Upper lobe of right lung (tissue), 1 donor: ENCODE measurements at regions not wholly inside any gene's neighbourhood (a gene's known extent, or its start where the extent isn't known, plus 50 kb on each side); places are given as distances from the start of the nearest gene placed in this dataset.

Experiments
- ATAC-seq: fragments of 200-7000 bp; cut with Tn5 transposase; one replicate; pipeline ENCODE4 v1.9.1; 2020; ENCODE audit warnings: mild to moderate bottlenecking, moderate library complexity
- DNase-seq: peaks from one replicate; pipeline ENCODE4 v3.0.0-alpha.2; 2020
- H3K27ac ChIP-seq: fragments of 200-600 bp; one replicate; pipeline ENCODE4 v1.8.0; 2022
- H3K27me3 ChIP-seq: fragments of 200-600 bp; one replicate; pipeline ENCODE4 v1.8.0; 2022; ENCODE audit warnings: mild to moderate bottlenecking
- H3K36me3 ChIP-seq: fragments of 200-600 bp; one replicate; pipeline ENCODE4 v1.8.0; 2022
- H3K4me1 ChIP-seq: fragments of 200-600 bp; one replicate; pipeline ENCODE4 v1.8.0; 2022
- H3K4me3 ChIP-seq: fragments of 200-600 bp; one replicate; pipeline ENCODE4 v1.8.0; 2022; ENCODE audit warnings: mild to moderate bottlenecking
- H3K9me3 ChIP-seq: fragments of 200-600 bp; one replicate; pipeline ENCODE4 v1.8.0; 2022
- intact Hi-C: fragments of 100-400 bp; cut with DNase I; formaldehyde crosslinking; loops from one replicate; pipeline ENCODE4 v1.11.0; 2022
- TF ChIP-seq, protein P1 (sequence below): fragments of 200-600 bp; IDR thresholded peaks from one replicate; pipeline ENCODE4 v1.8.0; 2022; ENCODE audit warnings: antibody characterized with exemption
- donor health status: DM: no; HTN: yes; CAD: no; lungs with severe emphysema.

DNA sequence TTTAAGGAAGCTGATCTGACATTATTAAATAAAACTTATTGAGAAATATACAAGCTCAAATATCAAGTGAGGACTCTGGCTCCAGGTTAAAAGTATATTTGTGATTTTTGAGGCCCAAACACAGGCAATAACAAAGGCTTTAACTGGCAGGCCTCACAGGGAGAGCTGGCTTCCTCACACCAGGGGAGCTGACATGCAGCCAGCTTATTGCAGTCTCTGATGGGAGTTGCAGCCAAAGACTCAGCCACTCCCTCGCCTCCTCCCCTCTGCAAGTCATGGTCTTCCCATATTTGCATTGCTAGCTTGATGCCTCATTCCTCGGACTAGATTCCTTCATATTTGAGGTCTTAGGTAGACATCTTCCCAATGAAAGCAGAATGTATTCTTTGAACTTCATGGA is 647.1 kb upstream of the SLITRK6 start:
- H3K9me3 ChIP-seq: no peaks in the 10 kb centered on the region
- H3K4me3 ChIP-seq: no peak overlapping the region
- ATAC-seq (no peak), DNase-seq (no peak)
- no peaks in the 10 kb centered on the region for H3K36me3 ChIP-seq
- H3K27me3 ChIP-seq: no peaks in the 10 kb centered on the region
- no peaks in the 10 kb centered on the region for H3K4me1 ChIP-seq
- TF ChIP-seq, protein P1, sequence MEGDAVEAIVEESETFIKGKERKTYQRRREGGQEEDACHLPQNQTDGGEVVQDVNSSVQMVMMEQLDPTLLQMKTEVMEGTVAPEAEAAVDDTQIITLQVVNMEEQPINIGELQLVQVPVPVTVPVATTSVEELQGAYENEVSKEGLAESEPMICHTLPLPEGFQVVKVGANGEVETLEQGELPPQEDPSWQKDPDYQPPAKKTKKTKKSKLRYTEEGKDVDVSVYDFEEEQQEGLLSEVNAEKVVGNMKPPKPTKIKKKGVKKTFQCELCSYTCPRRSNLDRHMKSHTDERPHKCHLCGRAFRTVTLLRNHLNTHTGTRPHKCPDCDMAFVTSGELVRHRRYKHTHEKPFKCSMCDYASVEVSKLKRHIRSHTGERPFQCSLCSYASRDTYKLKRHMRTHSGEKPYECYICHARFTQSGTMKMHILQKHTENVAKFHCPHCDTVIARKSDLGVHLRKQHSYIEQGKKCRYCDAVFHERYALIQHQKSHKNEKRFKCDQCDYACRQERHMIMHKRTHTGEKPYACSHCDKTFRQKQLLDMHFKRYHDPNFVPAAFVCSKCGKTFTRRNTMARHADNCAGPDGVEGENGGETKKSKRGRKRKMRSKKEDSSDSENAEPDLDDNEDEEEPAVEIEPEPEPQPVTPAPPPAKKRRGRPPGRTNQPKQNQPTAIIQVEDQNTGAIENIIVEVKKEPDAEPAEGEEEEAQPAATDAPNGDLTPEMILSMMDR: no peak
- H3K27ac ChIP-seq: no peak overlapping the region
- intact Hi-C loops: no loop called here

DNA sequence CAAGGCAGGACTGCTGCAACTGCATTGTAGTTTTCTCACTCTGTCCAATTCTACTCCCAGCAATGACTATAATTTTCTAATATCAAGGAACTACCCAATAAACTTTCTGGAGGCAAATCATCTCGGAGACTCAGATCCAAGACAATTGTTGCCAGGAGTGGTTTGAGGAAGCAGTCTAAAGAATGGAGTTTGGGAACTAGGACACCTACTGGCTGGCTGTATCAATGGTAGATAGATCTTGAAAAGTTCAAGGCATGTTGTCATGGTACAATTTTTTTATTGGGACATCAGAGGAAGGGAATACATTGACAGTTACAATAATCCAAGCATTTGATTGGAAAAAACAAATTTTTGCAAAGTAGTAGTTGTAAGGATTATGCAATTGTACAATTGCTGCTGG is 648.3 kb upstream of the SLITRK6 start:
- H3K36me3 ChIP-seq: no peaks in the 10 kb centered on the region
- TF ChIP-seq, protein P1: no peak
- no peak for DNase-seq
- no peak overlapping the region for H3K27ac ChIP-seq
- no peak for ATAC-seq
- no peaks in the 10 kb centered on the region for H3K4me1 ChIP-seq
- intact Hi-C loops: no loop called here
- no peaks in the 10 kb centered on the region for H3K9me3 ChIP-seq
- H3K27me3 ChIP-seq: no peaks in the 10 kb centered on the region
- H3K4me3 ChIP-seq: no peak overlapping the region

DNA sequence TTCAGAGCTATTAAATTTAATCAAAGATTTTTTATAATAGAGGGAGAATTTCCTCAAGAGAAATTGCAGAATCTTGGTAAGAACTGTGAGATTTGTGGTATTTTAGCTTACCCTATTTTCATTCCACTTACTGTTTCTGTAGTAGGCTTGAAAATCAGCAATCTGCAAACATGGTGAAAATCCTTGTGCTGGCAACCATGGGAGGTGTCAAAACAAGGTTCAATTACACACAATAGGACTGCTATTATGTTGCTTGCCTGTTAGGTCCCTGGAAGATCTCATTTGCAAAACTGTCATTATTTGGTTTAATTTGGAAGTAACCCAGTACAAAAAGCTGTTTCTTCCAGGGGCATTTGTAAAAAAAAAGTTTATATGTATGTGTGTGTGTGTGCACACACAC is 662.8 kb upstream of the SLITRK6 start:
- DNase-seq: no peak
- no peak for ATAC-seq
- Histone ChIP-seq H3K9me3 (no peaks in the 10 kb centered on the region), H3K27me3 (no peaks in the 10 kb centered on the region), H3K4me3 (no peak overlapping the region), H3K4me1 (no peaks in the 10 kb centered on the region), H3K36me3 (no peaks in the 10 kb centered on the region), H3K27ac (no peak overlapping the region)
- intact Hi-C loops: no loop called here
- TF ChIP-seq, protein P1: no peak

DNA sequence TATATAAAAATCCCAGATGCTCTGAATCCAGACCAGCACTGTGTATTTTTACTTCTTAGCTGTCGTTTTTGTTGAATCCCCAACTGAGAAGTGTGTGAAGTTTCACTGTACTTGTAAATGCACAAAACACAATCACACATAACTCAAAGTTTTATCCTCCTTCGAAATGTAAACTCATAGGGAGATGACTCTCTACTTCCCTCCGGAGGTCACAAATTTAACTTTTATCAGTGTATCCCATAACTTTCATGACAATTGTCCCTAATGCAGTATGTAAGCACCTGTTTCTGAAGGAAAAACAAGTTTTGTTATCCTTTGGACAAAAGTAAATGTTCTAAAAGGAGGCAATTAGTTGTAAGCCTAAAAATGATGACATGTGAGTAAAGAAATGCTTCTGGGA is 665.0 kb upstream of the SLITRK6 start:
- TF ChIP-seq, protein P1: no peak
- intact Hi-C loops: no loop called here
- H3K4me1 ChIP-seq: no peaks in the 10 kb centered on the region
- H3K4me3 ChIP-seq: no peak overlapping the region
- H3K36me3 ChIP-seq: no peaks in the 10 kb centered on the region
- no peaks in the 10 kb centered on the region for H3K9me3 ChIP-seq
- no peak for DNase-seq
- H3K27ac ChIP-seq: no peak overlapping the region
- ATAC-seq: no peak
- H3K27me3 ChIP-seq: no peaks in the 10 kb centered on the region

DNA sequence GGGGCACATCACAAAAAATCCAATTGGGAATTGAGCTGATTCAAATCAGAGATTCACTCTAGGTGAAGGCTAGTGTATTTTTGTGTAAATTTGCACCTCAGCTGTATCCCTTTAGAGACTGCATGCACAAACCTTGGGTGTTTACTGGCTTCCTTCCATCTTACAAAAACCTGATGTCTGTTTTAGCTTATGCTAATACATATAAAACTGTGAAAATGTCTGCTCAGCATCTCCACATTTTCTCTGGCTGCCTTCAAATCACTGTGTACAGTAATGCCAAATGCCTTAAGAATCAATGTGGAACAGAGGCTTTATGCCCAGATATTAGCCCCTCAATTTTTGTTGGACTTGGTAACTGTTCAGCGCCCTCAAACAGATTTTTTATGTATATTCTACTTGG is 675.8 kb upstream of the SLITRK6 start:
- DNase-seq (no peak), ATAC-seq (no peak)
- H3K27ac ChIP-seq: no peak overlapping the region
- H3K4me3 ChIP-seq: no peak overlapping the region
- no peaks in the 10 kb centered on the region for H3K36me3 ChIP-seq
- H3K27me3 ChIP-seq: no peaks in the 10 kb centered on the region
- TF ChIP-seq, protein P1: no peak
- H3K4me1 ChIP-seq: no peaks in the 10 kb centered on the region
- intact Hi-C loops: no loop called here
- no peaks in the 10 kb centered on the region for H3K9me3 ChIP-seq

DNA sequence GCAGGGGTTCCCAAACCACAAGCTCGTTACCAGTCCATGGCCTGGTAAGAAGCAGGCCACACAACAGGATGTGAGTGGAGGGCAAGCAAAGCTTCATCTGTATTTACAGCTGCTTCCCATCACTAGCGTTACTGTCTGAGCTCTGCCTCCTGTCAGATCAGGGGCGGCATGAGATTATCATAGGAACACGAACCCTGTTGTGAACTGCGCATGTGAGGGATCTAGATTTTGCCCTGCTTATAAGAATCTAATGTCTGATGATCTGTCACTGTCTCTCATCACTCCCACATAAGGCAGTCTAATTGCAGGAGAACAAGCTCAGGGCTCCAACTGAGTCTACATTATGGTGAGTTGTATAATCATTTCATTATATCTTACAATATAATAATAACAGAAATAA is 677.4 kb upstream of the SLITRK6 start:
- Histone ChIP-seq H3K4me3 (no peak overlapping the region), H3K36me3 (no peaks in the 10 kb centered on the region), H3K9me3 (no peaks in the 10 kb centered on the region), H3K27me3 (no peaks in the 10 kb centered on the region), H3K4me1 (no peaks in the 10 kb centered on the region), H3K27ac (no peak overlapping the region)
- DNase-seq (no peak), ATAC-seq (no peak)
- TF ChIP-seq, protein P1: no peak
- intact Hi-C loops: no loop called here
